H9 (cell line): ENCODE measurements at regions not wholly inside any gene's neighbourhood (a gene's known extent, or its start where the extent isn't known, plus 50 kb on each side); places are given as distances from the start of the nearest gene placed in this dataset.

Source experiments
- DNase-seq: peaks from one replicate; pipeline ENCODE4 v3.0.0-alpha.2; 2017
- H2AFZ ChIP-seq: one replicate; pipeline ENCODE4 v1.6.1; 2013; ENCODE audit warnings: mild to moderate bottlenecking, low read length, control low read depth, moderate library complexity
- H2AK5ac ChIP-seq: 2 replicates; pipeline ENCODE4 v1.6.1; 2013; ENCODE audit warnings: low read length, control low read depth, mixed read lengths; ENCODE audit not compliant: insufficient read length
- H2BK120ac ChIP-seq: one replicate; pipeline ENCODE4 v1.6.1; 2013; ENCODE audit warnings: low read depth, mild to moderate bottlenecking, low read length, control low read depth, inconsistent platforms; ENCODE audit not compliant: poor library complexity, severe bottlenecking
- H2BK12ac ChIP-seq: 2 replicates; pipeline ENCODE4 v1.6.1; 2013; ENCODE audit warnings: low read length, control low read depth, mixed read lengths, low read depth; ENCODE audit not compliant: insufficient read length
- H2BK15ac ChIP-seq: 2 replicates; pipeline ENCODE4 v1.6.1; 2013; ENCODE audit warnings: low read depth, low read length, control low read depth
- H2BK20ac ChIP-seq: one replicate; pipeline ENCODE4 v1.6.1; 2013; ENCODE audit warnings: low read depth, mild to moderate bottlenecking, low read length, control low read depth, inconsistent platforms; ENCODE audit not compliant: poor library complexity, severe bottlenecking
- H2BK5ac ChIP-seq: 2 replicates; pipeline ENCODE4 v1.6.1; 2013; ENCODE audit warnings: low read length, control low read depth, mixed read lengths; ENCODE audit not compliant: insufficient read length
- H3K14ac ChIP-seq: 2 replicates; pipeline ENCODE4 v1.6.1; 2013; ENCODE audit warnings: low read length, control low read depth; ENCODE audit not compliant: insufficient read depth
- H3K18ac ChIP-seq: 2 replicates; pipeline ENCODE4 v1.6.1; 2013; ENCODE audit warnings: low read depth, mild to moderate bottlenecking, mixed read lengths, low read length, control low read depth; ENCODE audit not compliant: insufficient read length
- H3K23ac ChIP-seq: 2 replicates; pipeline ENCODE4 v1.6.1; 2013; ENCODE audit warnings: low read length, control low read depth, mixed read lengths, low read depth; ENCODE audit not compliant: insufficient read length
- H3K23me2 ChIP-seq: 2 replicates; pipeline ENCODE4 v1.6.1; 2013; ENCODE audit warnings: low read depth, mild to moderate bottlenecking, mixed read lengths, low read length, control low read depth; ENCODE audit not compliant: insufficient read length, poor library complexity, severe bottlenecking
- H3K27ac ChIP-seq: 2 replicates; pipeline ENCODE4 v1.5.1; 2013; ENCODE audit warnings: low read length, control low read depth, mixed read lengths, low read depth; ENCODE audit not compliant: insufficient read length
- H3K27me3 ChIP-seq: 2 replicates; pipeline ENCODE4 v1.6.1; 2013; ENCODE audit warnings: low read length, control low read depth, inconsistent platforms; ENCODE audit not compliant: insufficient read depth
- H3K4ac ChIP-seq: 2 replicates; pipeline ENCODE4 v1.6.1; 2013; ENCODE audit warnings: low read depth, mild to moderate bottlenecking, control low read depth, inconsistent platforms, low read length, moderate library complexity
- H3K4me1 ChIP-seq: 2 replicates; pipeline ENCODE4 v1.6.1; 2013; ENCODE audit warnings: low read length, control low read depth, inconsistent platforms; ENCODE audit not compliant: insufficient read depth
- H3K4me2 ChIP-seq: 2 replicates; pipeline ENCODE4 v1.6.1; 2013; ENCODE audit warnings: low read length, control low read depth, mixed read lengths; ENCODE audit not compliant: insufficient read length, insufficient read depth
- H3K56ac ChIP-seq: 2 replicates; pipeline ENCODE4 v1.6.1; 2013; ENCODE audit warnings: low read depth, mild to moderate bottlenecking, mixed read lengths, low read length, control low read depth; ENCODE audit not compliant: insufficient read length
- H3K79me1 ChIP-seq: 2 replicates; pipeline ENCODE4 v1.6.1; 2013; ENCODE audit warnings: low read depth, mild to moderate bottlenecking, moderate library complexity, low read length, control low read depth, inconsistent platforms; ENCODE audit not compliant: insufficient read depth, poor library complexity, severe bottlenecking
- H3K79me2 ChIP-seq: 2 replicates; pipeline ENCODE4 v1.6.1; 2013; ENCODE audit warnings: low read length, control low read depth, inconsistent platforms; ENCODE audit not compliant: insufficient read depth
- H3K9ac ChIP-seq: 2 replicates; pipeline ENCODE4 v1.6.1; 2013; ENCODE audit warnings: low read length, control low read depth, mixed read lengths; ENCODE audit not compliant: insufficient read length; ENCODE audit errors: extremely low read depth
- H3K9me3 ChIP-seq: one replicate; pipeline ENCODE4 v1.6.1; 2013; ENCODE audit warnings: low read depth, low read length, inconsistent platforms; ENCODE audit not compliant: control insufficient read depth
- H3T11ph ChIP-seq: one replicate; pipeline ENCODE4 v1.6.1; 2013; ENCODE audit warnings: mild to moderate bottlenecking, low read length, control low read depth, inconsistent platforms
- H4K20me1 ChIP-seq: one replicate; pipeline ENCODE4 v1.6.1; 2013; ENCODE audit not compliant: control insufficient read depth, insufficient read length, insufficient read depth
- H4K5ac ChIP-seq: 2 replicates; pipeline ENCODE4 v1.6.1; 2013; ENCODE audit warnings: low read depth, mild to moderate bottlenecking, mixed read lengths, low read length, control low read depth; ENCODE audit not compliant: insufficient read length
- H4K8ac ChIP-seq: replicated peaks from 2 replicates; pipeline ENCODE4 v1.6.1; 2013; ENCODE audit warnings: low read length, control low read depth, mixed read lengths, low read depth; ENCODE audit not compliant: insufficient read length
- H4K91ac ChIP-seq: 2 replicates; pipeline ENCODE4 v1.6.1; 2013; ENCODE audit warnings: low read depth, mild to moderate bottlenecking, moderate library complexity, mixed read lengths, low read length, control low read depth; ENCODE audit not compliant: insufficient read length
- H3K27ac Mint-ChIP-seq, 3 experiments: 2 replicates in 2 of 3; 3 replicates in 1 of 3; pipeline ENCODE4 v1.8.0; 2020 to 2021; ENCODE audit warnings: mixed read lengths in 3 of 3, mild to moderate bottlenecking in 1 of 3, moderate library complexity in 1 of 3
- H3K27me3 Mint-ChIP-seq: 2 replicates; pipeline ENCODE4 v1.8.0; 2021; ENCODE audit warnings: low read depth, mild to moderate bottlenecking, moderate library complexity, mixed read lengths
- H3K36me3 Mint-ChIP-seq, 3 experiments: 2 replicates in 2 of 3; 3 replicates in 1 of 3; pipeline ENCODE4 v1.8.0; 2020 to 2021; ENCODE audit warnings: low read depth in 3 of 3, mixed read lengths in 3 of 3; ENCODE audit not compliant: insufficient read depth in 1 of 3
- H3K4me1 Mint-ChIP-seq, 2 experiments: 2 replicates each; pipeline ENCODE4 v1.8.0; 2020; ENCODE audit warnings: mixed read lengths in 2 of 2
- H3K4me3 Mint-ChIP-seq, 2 experiments: 2 replicates in 1 of 2; 3 replicates in 1 of 2; pipeline ENCODE4 v1.8.0; 2020 to 2021; ENCODE audit warnings: mild to moderate bottlenecking in 2 of 2, mixed read lengths in 2 of 2, moderate library complexity in 1 of 2
- H3K9me3 Mint-ChIP-seq, 2 experiments: 2 replicates in 1 of 2; 3 replicates in 1 of 2; pipeline ENCODE4 v1.8.0; 2020; ENCODE audit warnings: mild to moderate bottlenecking in 2 of 2, mixed read lengths in 2 of 2, moderate library complexity in 1 of 2
- CTCF ChIP-seq: fragments of 200-600 bp; sonication (generic); conservative IDR thresholded peaks from 3 replicates; pipeline ENCODE4 v1.8.0; 2021; ENCODE audit warnings: antibody characterized with exemption, mild to moderate bottlenecking

- H2BK15ac ChIP-seq, result no peak overlapping the region
- H3T11ph ChIP-seq, result no peak overlapping the region
- H3K4me2 ChIP-seq, result no peak overlapping the region
- no peak overlapping the region for H4K91ac ChIP-seq
- no peaks in the 10 kb centered on the region for H4K20me1 ChIP-seq
- H3K23ac ChIP-seq, result no peak overlapping the region
- H3K14ac ChIP-seq, result no peak overlapping the region
- no peak overlapping the region for H3K9ac ChIP-seq
- no peak overlapping the region for H4K5ac ChIP-seq
- no peak overlapping the region for H3K27ac ChIP-seq
- Mint-ChIP-seq H3K27ac (no peak overlapping the region), H3K27me3 (no peaks in the 10 kb centered on the region), H3K36me3 (peaks cover 3 to 8% (median 5%) of the 10 kb centered on the region in 3 experiments; a peak in 4 of 7 replicates), H3K4me3 (no peak overlapping the region), H3K4me1 (peaks cover 10 to 14% of the 10 kb centered on the region in 2 experiments), H3K9me3 (peaks cover 6 to 10% of the 10 kb centered on the region in 2 experiments)
- no peak overlapping the region for H4K8ac ChIP-seq
- H2BK5ac ChIP-seq, result no peak overlapping the region
- H3K9me3 ChIP-seq, result no peaks in the 10 kb centered on the region
- H3K79me2 ChIP-seq, result no peaks in the 10 kb centered on the region
- no peak overlapping the region for H2AK5ac ChIP-seq
- H3K18ac ChIP-seq, result no peak overlapping the region
- no peak overlapping the region for H2AFZ ChIP-seq
- no peak overlapping the region for H3K4ac ChIP-seq
- H3K56ac ChIP-seq, result no peak overlapping the region
- 0 out of 2 replicates have a peak, but pooled peaks cover 3% of the 10 kb centered on the region for H3K4me1 ChIP-seq
- H3K79me1 ChIP-seq, result no peaks in the 10 kb centered on the region
- H2BK20ac ChIP-seq, result no peak overlapping the region
- TF ChIP-seq CTCF, result no peak
- no peak overlapping the region for H2BK12ac ChIP-seq
- no peak overlapping the region for H2BK120ac ChIP-seq
- H3K23me2 ChIP-seq, result no peaks in the 10 kb centered on the region
- H3K27me3 ChIP-seq, result no peaks in the 10 kb centered on the region
- DNase-seq, result no peak
These were observed 296.1 kb downstream of the ZEB1 start for GRCh38 chr10:31615129-31615528.
